Fibroblast of mammary gland (primary cell): ENCODE measurements at regions not wholly inside any gene's neighbourhood (a gene's known extent, or its start where the extent isn't known, plus 50 kb on each side); places are given as distances from the start of the nearest gene placed in this dataset.

Experiments
- DNase-seq: peaks from one replicate; pipeline ENCODE4 v3.0.0-alpha.2; 2010; ENCODE audit warnings: low read depth
- H3K4me3 ChIP-seq: 2 replicates; pipeline ENCODE4 v1.5.1; 2011; ENCODE audit warnings: low read depth, mild to moderate bottlenecking, low read length, moderate library complexity; ENCODE audit not compliant: control insufficient read depth
- TF ChIP-seq, protein P1 (sequence below): conservative IDR thresholded peaks from 2 replicates; pipeline ENCODE4 v1.5.1; 2011; ENCODE audit warnings: low read depth, low read length, inconsistent platforms; ENCODE audit not compliant: control insufficient read depth, insufficient read depth

- DNase-seq: no peak
- H3K4me3 ChIP-seq: no peak overlapping the region
- TF ChIP-seq, protein P1, sequence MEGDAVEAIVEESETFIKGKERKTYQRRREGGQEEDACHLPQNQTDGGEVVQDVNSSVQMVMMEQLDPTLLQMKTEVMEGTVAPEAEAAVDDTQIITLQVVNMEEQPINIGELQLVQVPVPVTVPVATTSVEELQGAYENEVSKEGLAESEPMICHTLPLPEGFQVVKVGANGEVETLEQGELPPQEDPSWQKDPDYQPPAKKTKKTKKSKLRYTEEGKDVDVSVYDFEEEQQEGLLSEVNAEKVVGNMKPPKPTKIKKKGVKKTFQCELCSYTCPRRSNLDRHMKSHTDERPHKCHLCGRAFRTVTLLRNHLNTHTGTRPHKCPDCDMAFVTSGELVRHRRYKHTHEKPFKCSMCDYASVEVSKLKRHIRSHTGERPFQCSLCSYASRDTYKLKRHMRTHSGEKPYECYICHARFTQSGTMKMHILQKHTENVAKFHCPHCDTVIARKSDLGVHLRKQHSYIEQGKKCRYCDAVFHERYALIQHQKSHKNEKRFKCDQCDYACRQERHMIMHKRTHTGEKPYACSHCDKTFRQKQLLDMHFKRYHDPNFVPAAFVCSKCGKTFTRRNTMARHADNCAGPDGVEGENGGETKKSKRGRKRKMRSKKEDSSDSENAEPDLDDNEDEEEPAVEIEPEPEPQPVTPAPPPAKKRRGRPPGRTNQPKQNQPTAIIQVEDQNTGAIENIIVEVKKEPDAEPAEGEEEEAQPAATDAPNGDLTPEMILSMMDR: no peak
Observed at GRCh38 chr22:48396091-48396784, 1431.4 kb downstream of the BRD1 start.

DNA sequence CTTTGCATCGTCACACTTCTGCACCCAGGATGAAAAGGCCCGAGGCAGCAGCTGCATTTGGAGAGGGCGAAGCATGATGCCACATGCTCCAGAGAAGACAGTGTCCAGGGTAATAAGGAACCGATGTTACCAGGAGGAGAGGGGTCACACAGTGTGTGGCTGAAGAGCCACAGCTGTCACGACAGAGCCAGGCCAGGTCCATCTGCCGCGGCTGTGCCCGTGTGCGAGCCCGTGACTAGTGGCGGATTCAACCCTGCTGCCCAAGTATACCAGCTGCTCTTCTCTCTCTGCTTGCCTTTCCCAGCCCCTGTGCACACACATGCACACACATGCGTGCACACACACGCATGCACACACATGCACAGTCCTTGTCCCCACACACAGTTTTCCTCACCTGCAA, 1432.5 kb downstream of the BRD1 start:
- H3K4me3 ChIP-seq: no peak overlapping the region
- no peak for DNase-seq
- TF ChIP-seq, protein P1: no peak

DNA sequence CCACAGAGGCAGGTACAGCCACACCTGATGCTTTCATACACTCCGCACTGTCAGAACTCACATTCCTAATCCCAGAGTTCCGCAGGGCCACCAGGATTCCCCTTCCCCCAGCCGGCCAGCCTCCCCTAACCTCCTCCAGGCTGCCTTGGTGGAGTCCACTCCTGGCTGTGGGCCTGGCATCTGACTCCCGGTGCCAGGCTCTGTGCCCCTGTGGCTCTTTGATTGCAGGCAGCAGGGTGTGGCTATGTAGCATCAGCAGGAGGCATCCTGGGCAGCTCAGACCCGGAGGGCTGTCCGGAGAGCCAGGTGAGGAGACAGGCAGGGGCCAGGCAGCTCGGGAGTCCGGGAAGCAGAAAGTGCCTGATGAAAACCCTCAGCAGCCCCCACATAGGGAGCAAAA, 1432.9 kb downstream of the BRD1 start:
- TF ChIP-seq, protein P1: no peak
- no peak overlapping the region for H3K4me3 ChIP-seq
- no peak for DNase-seq

DNA sequence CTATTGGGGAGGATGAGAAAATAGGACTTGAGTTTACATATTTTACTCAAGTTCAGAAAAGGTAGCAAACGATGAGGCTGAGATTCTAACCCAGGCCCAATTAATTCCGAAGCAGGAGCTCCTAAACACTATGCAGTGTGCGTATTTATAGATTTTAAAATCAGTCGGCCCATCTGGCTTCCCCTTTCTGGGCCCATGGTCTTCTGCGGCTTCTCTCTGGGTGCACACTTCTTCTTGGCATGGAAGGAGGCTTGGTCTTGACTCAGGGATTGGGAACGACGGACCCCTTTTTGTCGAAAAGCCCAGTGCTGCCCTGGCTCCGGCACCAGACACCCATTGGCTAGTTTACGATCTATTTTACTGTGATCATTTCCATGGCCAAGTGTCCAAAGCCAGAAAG, 1433.8 kb downstream of the BRD1 start:
- TF ChIP-seq, protein P1: no peak
- no peak for DNase-seq

GRCh38 chr22:48393041-48393370, 1434.7 kb downstream of the BRD1 start:
- no peak overlapping the region for H3K4me3 ChIP-seq
- TF ChIP-seq, protein P1: no peak
- DNase-seq: no peak

More for the DNA sequence above, 1433.8 kb downstream of the BRD1 start:
- H3K4me3 ChIP-seq: no peak overlapping the region

GRCh38 chr22:48391820-48392219, 1435.9 kb downstream of the BRD1 start:
- H3K4me3 ChIP-seq: no peak overlapping the region
- TF ChIP-seq, protein P1: no peak
- no peak for DNase-seq
